ENCODE measurements at regions not wholly inside any gene's neighbourhood (a gene's known extent, or its start where the extent isn't known, plus 50 kb on each side); places are given as distances from the start of the nearest gene placed in this dataset.

DNA sequence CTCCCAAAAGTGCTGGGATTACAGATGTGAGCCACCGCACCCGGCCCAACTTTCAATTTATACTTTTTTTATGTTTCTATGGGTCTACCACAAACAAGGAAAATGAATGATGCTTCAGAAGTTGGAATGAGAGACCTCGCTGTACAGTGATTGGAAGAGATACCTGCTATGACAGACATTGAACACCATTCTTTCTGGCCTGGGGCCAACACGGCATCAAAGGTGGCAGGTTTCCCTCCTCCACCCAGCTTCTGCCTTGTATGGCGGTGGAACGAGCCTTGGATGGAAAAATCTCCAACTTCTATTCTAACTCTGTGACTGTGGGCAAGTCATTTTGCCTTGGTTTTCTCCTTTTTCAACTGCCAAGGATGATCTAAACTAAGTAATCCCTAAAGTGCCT is 117.8 kb upstream of the FAM174B start:
- Mint-ChIP-seq H3K4me1 (ENCODE audit: low read depth) (no peaks in the 10 kb centered on the region), H3K4me3 (ENCODE audit: low read depth) (no peak overlapping the region), H3K36me3 (ENCODE audit: insufficient read depth) (peaks cover 2% of the 10 kb centered on the region), H3K27ac (no peak overlapping the region), H3K27me3 (no peaks in the 10 kb centered on the region), H3K9me3 (ENCODE audit: low read depth) (no peaks in the 10 kb centered on the region)
- TF ChIP-seq, protein P1, sequence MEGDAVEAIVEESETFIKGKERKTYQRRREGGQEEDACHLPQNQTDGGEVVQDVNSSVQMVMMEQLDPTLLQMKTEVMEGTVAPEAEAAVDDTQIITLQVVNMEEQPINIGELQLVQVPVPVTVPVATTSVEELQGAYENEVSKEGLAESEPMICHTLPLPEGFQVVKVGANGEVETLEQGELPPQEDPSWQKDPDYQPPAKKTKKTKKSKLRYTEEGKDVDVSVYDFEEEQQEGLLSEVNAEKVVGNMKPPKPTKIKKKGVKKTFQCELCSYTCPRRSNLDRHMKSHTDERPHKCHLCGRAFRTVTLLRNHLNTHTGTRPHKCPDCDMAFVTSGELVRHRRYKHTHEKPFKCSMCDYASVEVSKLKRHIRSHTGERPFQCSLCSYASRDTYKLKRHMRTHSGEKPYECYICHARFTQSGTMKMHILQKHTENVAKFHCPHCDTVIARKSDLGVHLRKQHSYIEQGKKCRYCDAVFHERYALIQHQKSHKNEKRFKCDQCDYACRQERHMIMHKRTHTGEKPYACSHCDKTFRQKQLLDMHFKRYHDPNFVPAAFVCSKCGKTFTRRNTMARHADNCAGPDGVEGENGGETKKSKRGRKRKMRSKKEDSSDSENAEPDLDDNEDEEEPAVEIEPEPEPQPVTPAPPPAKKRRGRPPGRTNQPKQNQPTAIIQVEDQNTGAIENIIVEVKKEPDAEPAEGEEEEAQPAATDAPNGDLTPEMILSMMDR (IDR thresholded peaks at IDR 0.05; ENCODE audit: unreplicated experiment), result no peak
- DNase-seq (ENCODE audit: low spot score, unreplicated experiment), result no peak

DNA sequence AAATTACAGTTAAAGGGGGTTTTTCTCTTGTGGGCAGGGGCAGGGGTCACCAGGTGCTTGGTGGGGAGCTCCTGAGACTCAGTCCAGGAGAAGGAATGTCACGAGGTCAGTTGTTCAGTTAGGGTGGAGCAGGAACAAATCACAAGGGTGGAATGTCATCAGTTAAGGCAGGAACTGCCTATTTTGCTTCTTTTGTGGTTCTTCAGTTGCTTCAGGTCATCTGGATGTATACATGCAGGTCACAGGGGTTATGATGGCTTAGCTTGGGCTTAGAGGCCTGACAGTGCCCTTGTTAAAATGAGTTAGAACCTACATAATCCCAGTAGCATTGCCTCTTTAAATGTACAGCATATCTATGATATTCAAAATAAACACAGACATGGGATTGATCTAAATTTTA is 120.2 kb upstream of the CHD2 start:
- Mint-ChIP-seq H3K27ac (peak overlapping the region; percentile 55), H3K4me1 (ENCODE audit: low read depth) (no peaks in the 10 kb centered on the region), H3K27me3 (no peaks in the 10 kb centered on the region), H3K36me3 (ENCODE audit: insufficient read depth) (peaks cover 11% of the 10 kb centered on the region), H3K9me3 (ENCODE audit: low read depth) (peaks cover 8% of the 10 kb centered on the region), H3K4me3 (ENCODE audit: low read depth) (no peak overlapping the region)
- DNase-seq (ENCODE audit: low spot score, unreplicated experiment), result no peak
- TF ChIP-seq, protein P1 (IDR thresholded peaks at IDR 0.05; ENCODE audit: unreplicated experiment), result no peak

DNA sequence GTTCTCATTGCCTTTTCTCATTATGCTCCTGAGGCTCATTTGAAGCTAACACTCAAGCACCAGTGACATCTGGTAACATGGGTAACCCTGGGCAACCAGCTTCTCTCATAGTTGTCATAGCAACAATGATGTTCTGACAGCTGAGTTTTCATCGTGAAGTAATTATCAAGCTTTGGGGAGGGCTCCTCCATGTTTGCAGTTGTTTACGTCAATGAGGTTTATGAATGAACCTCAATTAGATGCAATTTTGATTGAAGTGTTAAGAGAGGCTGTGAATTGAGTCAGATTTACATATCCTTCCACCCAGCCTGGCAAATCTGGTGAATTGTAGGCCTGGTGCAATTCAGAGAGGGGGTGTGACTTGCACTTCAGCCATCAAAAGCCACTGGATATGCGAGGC is 119.3 kb upstream of the CHD2 start:
- no peak overlapping the region for H3K27ac Mint-ChIP-seq
- no peak for DNase-seq (ENCODE audit: low spot score, unreplicated experiment)
- no peaks in the 10 kb centered on the region for H3K4me1 Mint-ChIP-seq (ENCODE audit: low read depth)

DNA sequence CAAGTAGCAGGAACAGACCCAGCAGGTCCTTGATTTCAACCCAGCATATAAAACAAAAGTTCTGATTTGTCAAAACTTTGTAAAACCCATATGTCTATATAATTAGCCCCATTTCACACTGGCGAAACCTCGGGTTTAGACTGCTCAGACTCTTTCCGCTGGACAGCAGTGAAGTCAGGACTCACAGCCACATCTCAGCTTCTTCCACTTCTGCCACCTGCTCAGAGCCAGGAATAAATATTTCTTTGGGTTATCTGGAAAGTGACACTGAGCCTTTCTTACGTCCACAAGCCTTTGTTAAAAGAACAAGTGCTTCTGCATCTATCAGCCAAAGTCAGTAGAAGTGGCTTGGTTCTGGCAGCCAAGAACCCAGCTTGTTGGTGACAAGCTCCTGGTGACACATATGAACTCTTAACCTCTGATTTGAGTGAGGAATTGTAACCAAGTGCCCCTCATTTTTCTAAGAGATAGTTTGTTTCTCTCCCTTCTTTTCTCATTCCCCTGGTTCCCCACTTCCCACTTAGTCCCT is 118.1 kb upstream of the CHD2 start:
- H3K4me1 Mint-ChIP-seq (ENCODE audit: low read depth), result no peaks in the 10 kb centered on the region
- peak overlapping the region; percentile 52 for H3K27ac Mint-ChIP-seq
- no peak for DNase-seq (ENCODE audit: low spot score, unreplicated experiment)
- TF ChIP-seq, protein P1 (IDR thresholded peaks at IDR 0.05; ENCODE audit: unreplicated experiment), result no peak
- no peak overlapping the region for H3K4me3 Mint-ChIP-seq (ENCODE audit: low read depth)
- H3K9me3 Mint-ChIP-seq (ENCODE audit: low read depth), result peaks cover 8% of the 10 kb centered on the region
- no peaks in the 10 kb centered on the region for H3K27me3 Mint-ChIP-seq
- H3K36me3 Mint-ChIP-seq (ENCODE audit: insufficient read depth), result peaks cover 13% of the 10 kb centered on the region

More for the DNA sequence above, 119.3 kb upstream of the CHD2 start:
- TF ChIP-seq, protein P1 (IDR thresholded peaks at IDR 0.05; ENCODE audit: unreplicated experiment), result no peak
- Mint-ChIP-seq H3K9me3 (ENCODE audit: low read depth) (peaks cover 8% of the 10 kb centered on the region), H3K27me3 (no peaks in the 10 kb centered on the region), H3K36me3 (ENCODE audit: insufficient read depth) (peaks cover 11% of the 10 kb centered on the region), H3K4me3 (ENCODE audit: low read depth) (no peak overlapping the region)

DNA sequence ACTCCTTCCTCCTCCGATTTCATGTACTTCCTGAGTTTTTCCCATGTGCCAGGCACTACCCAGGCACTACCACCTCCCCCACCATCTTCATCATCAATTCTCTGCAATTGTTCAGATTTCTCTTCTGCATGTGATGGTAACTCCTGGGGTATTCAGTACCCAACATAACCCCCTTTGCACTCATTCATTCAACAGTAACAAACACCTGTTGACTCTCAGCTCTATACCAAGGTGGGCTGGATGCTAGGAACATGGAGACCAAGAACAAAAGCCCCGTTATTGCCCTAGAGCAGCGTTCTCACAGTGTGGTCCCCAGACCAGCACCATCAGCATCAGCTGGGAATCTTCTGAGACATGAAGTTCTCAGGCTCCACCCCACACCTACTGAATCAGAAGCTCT is 113.0 kb upstream of the CHD2 start:
- H3K27me3 Mint-ChIP-seq, result no peaks in the 10 kb centered on the region
- H3K36me3 Mint-ChIP-seq (ENCODE audit: insufficient read depth), result peaks cover 3% of the 10 kb centered on the region
- H3K4me1 Mint-ChIP-seq (ENCODE audit: low read depth), result no peaks in the 10 kb centered on the region
- H3K4me3 Mint-ChIP-seq (ENCODE audit: low read depth), result no peak overlapping the region
- no peak for DNase-seq (ENCODE audit: low spot score, unreplicated experiment)
- H3K27ac Mint-ChIP-seq, result no peak overlapping the region
- H3K9me3 Mint-ChIP-seq (ENCODE audit: low read depth), result no peaks in the 10 kb centered on the region
- TF ChIP-seq, protein P1 (IDR thresholded peaks at IDR 0.05; ENCODE audit: unreplicated experiment), result no peak
